SK-N-SH (cell line): ENCODE measurements at regions not wholly inside any gene's neighbourhood (a gene's known extent, or its start where the extent isn't known, plus 50 kb on each side); places are given as distances from the start of the nearest gene placed in this dataset.
A peak's percentile ranks its signal among the peaks of the same experiment; 100 is the strongest.

Source experiments
- CTCF ChIA-PET: fragments of 300-600, 350-600 bp; formaldehyde crosslinking; extraction: SDS; loops from one replicate; lab custom pipeline; 2021; lab: Yijun Ruan, JAX
- POLR2A ChIA-PET: fragments of 350-600 bp; sonication (Branson Sonifier 250); formaldehyde crosslinking; extraction: SDS; loops from one replicate; lab custom pipeline; 2020; ENCODE audit warnings: antibody characterized with exemption, inconsistent platforms; lab: Yijun Ruan, JAX
- DNase-seq: peaks from one replicate; pipeline ENCODE4 v3.0.0; 2012
- H2AFZ ChIP-seq: fragments of 200-600 bp; sonication (generic); 2 replicates; pipeline ENCODE4 v1.8.1; 2016; ENCODE audit warnings: antibody characterized with exemption, mild to moderate bottlenecking, low read depth
- H3F3A ChIP-seq: fragments of 200-600 bp; sonication (generic); replicated peaks from 2 replicates; pipeline ENCODE3; 2016; ENCODE audit warnings: antibody characterized with exemption, mild to moderate bottlenecking; ENCODE audit not compliant: insufficient read depth
- H3K27ac ChIP-seq, 2 experiments: fragments of 200-500 bp in 1 of 2; fragments of 200-600 bp in 1 of 2; sonication (Bioruptor generic) in 1 of 2; sonication (generic), shearing (Covaris generic) in 1 of 2; 2 replicates each; pipeline versions ENCODE4 v1.5.1 to v1.6.1; 2014 to 2016; ENCODE audit warnings: low read depth in 2 of 2, inconsistent platforms in 1 of 2, low read length in 1 of 2, mild to moderate bottlenecking in 1 of 2, mixed read lengths in 1 of 2
- H3K27me3 ChIP-seq: fragments of 200-600 bp; sonication (generic), shearing (Covaris generic); 2 replicates; pipeline ENCODE4 v1.6.1; 2016; ENCODE audit warnings: mixed run types; ENCODE audit not compliant: insufficient read depth
- H3K36me3 ChIP-seq, 2 experiments: fragments of 200-500 bp in 1 of 2; fragments of 200-600 bp in 1 of 2; sonication (Bioruptor generic) in 1 of 2; sonication (generic) in 1 of 2; replicated peaks in 1 of 2; 2 replicates each; pipeline versions ENCODE3 to v1.5.1; 2014 to 2016; ENCODE audit warnings: low read length in 1 of 2, mild to moderate bottlenecking in 1 of 2; ENCODE audit not compliant: insufficient read depth in 2 of 2, control insufficient read depth in 1 of 2
- H3K4me1 ChIP-seq, 2 experiments: fragments of 200-500 bp in 1 of 2; fragments of 200-600 bp in 1 of 2; sonication (Bioruptor generic) in 1 of 2; sonication (generic), shearing (Covaris generic) in 1 of 2; 2 replicates each; pipeline versions ENCODE4 v1.5.1 to v1.6.1; 2014 to 2016; ENCODE audit warnings: low read depth in 1 of 2, low read length in 1 of 2, mixed run types in 1 of 2; ENCODE audit not compliant: insufficient read depth in 2 of 2, control insufficient read depth in 1 of 2
- H3K4me2 ChIP-seq: fragments of 200-600 bp; sonication (generic), shearing (Covaris generic); 2 replicates; pipeline ENCODE4 v1.6.1; 2017; ENCODE audit warnings: mixed run types
- H3K4me3 ChIP-seq, 2 experiments: fragments of 200-500 bp in 1 of 2; fragments of 200-600 bp in 1 of 2; sonication (Bioruptor generic) in 1 of 2; sonication (generic), shearing (Covaris generic) in 1 of 2; 2 replicates each; pipeline versions ENCODE4 v1.5.1 to v1.8.1; 2014 to 2016; ENCODE audit warnings: low read depth in 2 of 2, inconsistent platforms in 1 of 2, low read length in 1 of 2, mild to moderate bottlenecking in 1 of 2, mixed read lengths in 1 of 2, moderate library complexity in 1 of 2
- H3K79me2 ChIP-seq: fragments of 200-600 bp; sonication (generic); 2 replicates; pipeline ENCODE4 v1.8.1; 2017; ENCODE audit warnings: mild to moderate bottlenecking; ENCODE audit not compliant: insufficient read depth
- H3K9ac ChIP-seq: fragments of 200-600 bp; sonication (generic); 2 replicates; pipeline ENCODE4 v1.6.1; 2017; ENCODE audit warnings: mixed run types
- H3K9me2 ChIP-seq: fragments of 200-600 bp; sonication (generic); 2 replicates; pipeline ENCODE4 v1.6.1; 2017; ENCODE audit warnings: mixed run types
- H3K9me3 ChIP-seq: fragments of 200-600 bp; sonication (generic); 2 replicates; pipeline ENCODE4 v1.6.1; 2017; ENCODE audit warnings: mixed run types, mild to moderate bottlenecking, moderate library complexity
- H4K20me1 ChIP-seq: fragments of 200-600 bp; sonication (generic); 2 replicates; pipeline ENCODE4 v1.6.1; 2017; ENCODE audit warnings: mild to moderate bottlenecking, mixed run types; ENCODE audit not compliant: insufficient read depth
- CTCF ChIP-seq: fragments of 200-600 bp; sonication (generic); IDR thresholded peaks from 2 replicates; pipeline ENCODE4 v1.6.1; 2017; ENCODE audit warnings: antibody characterized with exemption, mild to moderate bottlenecking, moderate library complexity
- FOXJ3 ChIP-seq: sonication (generic); formaldehyde crosslinking; IDR thresholded peaks from 2 replicates; pipeline ENCODE4 v1.5.1; 2020; ENCODE audit warnings: mild to moderate bottlenecking, missing genetic modification reagents
- PBX3 ChIP-seq: IDR thresholded peaks from 2 replicates; pipeline ENCODE4; 2012
- RAD21 ChIP-seq: IDR thresholded peaks from 2 replicates; pipeline ENCODE4 v1.6.1; 2012; ENCODE audit warnings: mild to moderate bottlenecking, low read length
- REST ChIP-seq: IDR thresholded peaks from 2 replicates; pipeline ENCODE4 v1.6.1; 2012; ENCODE audit warnings: mild to moderate bottlenecking, low read depth, low read length, moderate library complexity
- SMC3 ChIP-seq: IDR thresholded peaks from 2 replicates; pipeline ENCODE4 v1.6.1; 2012; ENCODE audit warnings: low read depth, low read length, improper control_type of control experiment
- USF1 ChIP-seq: IDR thresholded peaks from 2 replicates; pipeline ENCODE4 v1.4.0; 2012; ENCODE audit warnings: low read depth, borderline replicate concordance
- WGBS: methylation state at CpG from one replicate; pipeline ENCODE4 v1.1.6; 2017; ENCODE audit warnings: low lambda C conversion rate; 5-methylcytosine and 5-hydroxymethylcytosine counted together

GRCh38 chr7:29748286-29749099, 57.8 kb upstream of the WIPF3 start:
- no peak overlapping the region for H3K27ac ChIP-seq
- no peak overlapping the region for H3K9ac ChIP-seq
- 28% methylated on average over 3 of the region's 3 CpGs for WGBS
- H4K20me1 ChIP-seq: no peaks in the 10 kb centered on the region
- POLR2A ChIA-PET: no interaction called here
- no peaks in the 10 kb centered on the region for H3K79me2 ChIP-seq
- TF ChIP-seq FOXJ3 (CRISPR knock-in tag): no peak
- no peak for TF ChIP-seq PBX3
- no peak for TF ChIP-seq USF1
- peak; percentile 69 for TF ChIP-seq SMC3
- peak; percentile 83 for TF ChIP-seq CTCF
- peak; percentile 82 for TF ChIP-seq RAD21
- TF ChIP-seq REST: no peak
- H2AFZ ChIP-seq: no peak overlapping the region
- H3K4me1 ChIP-seq: no peaks in the 10 kb centered on the region
- CTCF ChIA-PET: interaction anchor here (0.6 to 3.0 kb wide), 39 partner anchors 9 to 857 kb away, joined by 3 to 61 read pairs (median 4); partner anchors contain the start of gene WIPF3
- H3K4me3 ChIP-seq: no peak overlapping the region; a peak in 1 of 4 replicates
- H3K9me3 ChIP-seq: no peaks in the 10 kb centered on the region
- peaks cover 6% of the 10 kb centered on the region for H3F3A ChIP-seq
- DNase-seq: peak; percentile 24
- 0 out of 2 replicates have a peak, but pooled peaks cover 3% of the 10 kb centered on the region for H3K27me3 ChIP-seq
- H3K36me3 ChIP-seq: no peaks in the 10 kb centered on the region
- no peaks in the 10 kb centered on the region for H3K9me2 ChIP-seq
- no peak overlapping the region for H3K4me2 ChIP-seq
